Stimulated activated CD4-positive, alpha-beta T cell treated with anti-CD3 and anti-CD28 coated beads, Interleukin-4, amount 100 ng/mL, for 24 hours (primary cell): ENCODE measurements at regions not wholly inside any gene's neighbourhood (a gene's known extent, or its start where the extent isn't known, plus 50 kb on each side); places are given as distances from the start of the nearest gene placed in this dataset.
"Not testable (repeated sequence)": the region's sequence is repeated elsewhere in the genome, so short reads cannot be mapped to it uniquely, and the experiment has no call there.

Source experiments
- DNase-seq: peaks from one replicate; pipeline ENCODE4 v3.0.0-alpha.2; 2020

DNA sequence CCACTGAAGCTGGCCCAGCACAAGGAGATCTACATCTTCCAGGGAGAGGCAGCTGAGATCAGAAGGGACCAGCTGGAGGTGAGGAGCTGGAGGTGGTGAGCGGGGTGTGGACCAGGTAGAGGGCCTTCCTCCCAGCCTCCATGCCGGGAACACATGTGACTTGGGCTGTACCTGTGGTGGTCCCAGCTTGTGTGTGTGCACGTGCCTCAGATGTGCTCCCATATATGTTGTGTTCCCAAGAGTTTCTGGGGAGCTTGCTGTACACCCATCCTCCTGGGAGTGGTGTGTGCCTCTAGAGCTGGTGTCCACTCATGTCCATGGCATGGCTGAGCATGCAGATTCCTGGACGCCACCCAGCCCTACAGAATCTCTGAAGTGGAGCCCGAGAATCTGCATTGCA is 183.7 kb upstream of the AKAP13 start:
- not testable (repeated sequence) for DNase-seq

DNA sequence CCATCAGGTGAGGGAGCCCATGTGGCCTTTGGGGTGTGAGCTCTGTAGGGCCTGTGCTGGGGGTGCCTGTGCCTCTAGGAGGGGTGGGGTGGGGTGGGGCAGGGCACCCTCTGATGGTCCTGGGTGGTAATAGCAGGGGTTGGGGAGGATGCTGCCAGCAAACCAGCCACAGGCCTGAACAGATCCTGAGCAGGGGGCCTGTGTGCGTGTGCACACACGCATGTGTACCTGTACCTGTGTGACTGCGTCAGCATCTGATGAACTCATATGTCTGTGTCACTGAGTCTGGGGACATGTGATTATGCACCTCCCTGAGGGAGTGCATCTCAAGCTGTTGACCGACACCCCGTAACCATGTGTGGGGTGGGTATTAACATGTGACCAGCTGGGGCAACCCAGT is 182.8 kb upstream of the AKAP13 start:
- DNase-seq = not testable (repeated sequence)

DNA sequence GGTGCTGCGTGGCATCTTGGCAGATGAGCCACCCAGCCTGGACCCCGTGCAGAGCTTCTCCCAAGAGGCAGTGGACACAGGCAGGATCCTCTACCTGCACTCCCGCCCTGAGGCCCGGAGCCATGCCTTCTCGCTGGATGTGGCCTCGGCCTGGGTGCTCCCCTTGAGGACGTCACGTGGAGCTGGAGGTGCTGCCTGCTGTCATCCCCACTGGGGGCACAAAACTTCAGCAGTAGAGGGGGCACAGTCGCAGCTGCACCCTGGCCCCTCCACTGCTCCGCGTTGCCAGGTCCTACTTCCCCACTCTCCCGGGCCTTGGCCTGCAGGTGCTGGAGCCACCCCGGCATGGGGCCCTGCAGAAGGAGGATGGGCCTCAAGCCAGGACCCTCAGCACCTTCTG is 182.0 kb upstream of the AKAP13 start:
- not testable (repeated sequence) for DNase-seq

DNA sequence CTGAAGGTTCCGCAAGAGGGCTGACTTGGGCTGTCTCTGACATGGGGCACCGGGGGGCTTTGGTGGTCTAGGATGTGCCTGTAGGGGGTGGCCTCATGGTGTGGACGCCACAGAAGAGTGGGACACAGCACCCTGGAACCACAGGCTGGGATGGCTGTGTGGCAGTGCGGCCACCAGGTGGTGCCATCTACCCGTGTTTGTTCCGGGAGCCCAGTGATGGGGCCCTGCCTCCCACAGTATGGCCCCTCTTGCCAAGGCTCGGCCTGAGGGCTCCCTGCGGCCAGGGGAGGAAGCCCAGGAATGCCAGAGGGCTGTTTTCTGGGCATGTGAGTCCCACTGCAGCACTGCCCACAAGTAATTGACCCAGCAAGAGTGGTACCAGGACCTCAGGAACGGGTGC is 180.2 kb upstream of the AKAP13 start:
- not testable (repeated sequence) for DNase-seq

DNA sequence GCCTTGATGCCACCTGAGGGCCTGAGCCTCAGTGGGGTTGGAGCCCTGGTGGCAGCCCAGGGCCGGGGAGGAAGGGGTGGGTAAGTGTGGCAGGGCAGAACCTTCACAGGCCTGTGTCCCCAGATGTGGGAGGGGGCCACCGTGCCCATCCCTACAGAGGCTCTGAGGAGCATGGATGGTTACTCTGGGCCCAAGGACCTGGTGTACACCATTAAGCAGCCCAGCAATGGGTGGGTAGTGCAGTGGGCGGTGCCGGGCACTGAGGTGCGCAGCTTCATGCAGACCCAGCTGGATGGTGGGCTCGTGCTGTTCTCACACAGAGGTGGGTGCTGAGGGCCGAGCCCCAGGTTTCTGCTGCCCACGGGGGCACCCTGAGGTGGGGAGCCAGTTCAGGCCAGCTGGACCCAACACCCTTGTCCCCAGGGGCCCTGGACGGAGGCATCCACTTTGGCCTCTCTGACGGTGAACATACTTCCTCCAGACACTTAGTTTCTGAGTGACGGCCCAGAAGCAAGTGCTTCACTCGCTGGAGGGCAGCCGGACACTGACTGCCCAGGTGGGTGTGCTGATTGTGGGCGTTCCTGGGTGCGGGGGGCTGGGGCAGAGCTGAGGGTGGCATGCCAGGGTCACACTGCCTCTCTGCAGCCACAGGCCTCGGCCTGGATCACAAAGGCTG is 179.1 kb upstream of the AKAP13 start:
- not testable (repeated sequence) for DNase-seq

DNA sequence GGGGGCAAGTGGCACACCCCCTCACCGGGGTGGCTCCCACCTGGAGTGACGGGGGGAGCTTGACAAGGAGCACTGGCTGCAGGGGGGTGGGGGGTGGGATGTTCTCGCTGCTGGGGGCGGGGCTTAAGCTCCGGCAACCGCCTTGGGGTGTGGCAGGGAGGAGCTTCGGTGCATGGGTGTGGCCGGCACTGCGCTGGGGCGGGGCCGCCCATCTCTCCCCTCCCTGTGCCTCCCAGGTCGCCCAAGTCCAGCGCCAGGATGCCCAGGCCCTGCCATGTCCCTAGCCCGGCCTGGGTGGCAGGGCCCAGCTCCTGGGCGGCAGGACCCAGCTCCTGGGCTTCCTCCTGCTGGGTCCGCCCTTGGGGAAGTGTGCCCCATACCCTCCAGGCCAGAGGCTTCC is 175.9 kb upstream of the AKAP13 start:
- not testable (repeated sequence) for DNase-seq

DNA sequence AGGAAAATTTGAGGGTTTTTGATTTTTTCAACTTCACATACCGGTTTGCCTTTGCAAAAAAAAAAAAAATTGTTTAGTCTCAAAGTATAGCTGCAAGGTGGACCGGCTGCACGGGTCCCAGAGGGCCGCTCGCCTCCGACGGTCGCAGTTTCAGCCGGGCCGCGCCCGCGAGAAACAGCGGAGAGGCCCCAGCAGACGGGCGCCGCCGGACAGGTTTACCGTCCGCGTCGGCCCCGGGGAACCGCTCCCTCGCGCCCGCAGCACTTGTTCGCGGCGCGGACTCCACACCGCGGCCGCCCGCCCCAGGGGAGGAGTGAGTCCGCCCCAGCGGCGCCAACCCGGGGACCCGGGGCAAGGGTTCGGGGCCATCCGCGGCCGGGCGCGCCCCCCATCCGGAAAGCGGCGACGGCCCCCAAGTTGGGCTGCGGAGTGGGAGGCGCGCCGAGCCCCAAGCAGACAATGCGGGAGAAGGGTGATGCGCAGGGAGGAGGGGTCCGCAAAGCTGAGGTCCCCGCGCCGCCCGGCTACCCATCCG is 146.5 kb upstream of the AKAP13 start:
- DNase-seq = not testable (repeated sequence)

DNA sequence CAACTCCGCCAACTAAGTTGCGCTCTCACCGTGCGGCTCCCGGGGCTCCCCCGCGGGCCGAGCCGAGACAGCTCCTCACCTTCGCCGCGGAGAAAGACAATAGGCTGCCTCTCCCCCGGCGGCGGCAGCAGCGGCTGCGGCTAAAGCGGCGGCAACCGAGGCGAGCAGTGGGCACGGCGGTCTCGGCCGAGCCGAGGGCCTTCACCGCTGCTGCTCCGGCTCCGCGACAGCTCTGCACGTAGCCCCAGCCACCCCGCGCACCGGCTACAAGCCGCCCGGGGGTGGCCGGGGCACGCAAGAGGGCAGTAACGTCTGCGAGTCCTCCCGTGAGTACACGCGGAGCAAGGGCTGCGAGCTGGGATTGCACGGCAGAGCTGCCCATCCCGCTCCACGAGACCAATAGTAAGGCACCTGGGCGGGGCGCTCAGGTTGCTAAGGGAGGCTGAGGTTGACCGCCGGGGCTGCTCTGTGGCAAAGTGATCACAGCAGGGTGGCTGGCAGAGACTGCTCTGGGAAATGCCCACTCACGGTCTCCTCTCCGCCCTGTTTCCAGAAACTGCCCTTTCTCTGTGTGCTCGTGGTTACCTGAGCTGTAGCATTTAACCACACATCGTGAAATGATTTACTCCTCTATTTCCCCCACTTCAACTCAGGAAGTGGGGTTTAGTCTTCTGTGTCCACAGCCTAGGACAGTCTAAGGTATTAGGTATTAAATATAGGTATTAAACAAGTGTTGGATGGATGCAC is 145.8 kb upstream of the AKAP13 start:
- not testable (repeated sequence) for DNase-seq

DNA sequence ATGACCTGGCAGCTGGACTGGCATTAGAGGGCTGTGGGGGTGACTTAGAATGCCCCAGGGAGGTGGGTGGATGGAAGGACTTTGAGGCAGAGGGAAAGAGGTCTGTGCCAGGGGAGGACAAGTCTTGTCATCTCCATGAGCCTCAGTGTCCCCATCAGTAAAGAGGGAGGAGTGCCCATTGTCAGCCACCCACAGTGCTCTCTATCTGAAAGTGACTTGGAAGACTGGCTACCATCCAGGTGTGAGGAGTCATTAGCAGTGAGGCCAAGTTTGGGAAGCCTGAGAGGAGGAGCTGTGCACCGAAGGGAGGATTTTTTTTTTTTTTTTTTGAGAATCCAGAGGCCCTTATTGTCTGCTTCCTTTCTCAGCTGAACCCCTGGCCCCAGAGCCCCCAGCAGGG is 136.3 kb upstream of the AKAP13 start:
- DNase-seq = not testable (repeated sequence)

DNA sequence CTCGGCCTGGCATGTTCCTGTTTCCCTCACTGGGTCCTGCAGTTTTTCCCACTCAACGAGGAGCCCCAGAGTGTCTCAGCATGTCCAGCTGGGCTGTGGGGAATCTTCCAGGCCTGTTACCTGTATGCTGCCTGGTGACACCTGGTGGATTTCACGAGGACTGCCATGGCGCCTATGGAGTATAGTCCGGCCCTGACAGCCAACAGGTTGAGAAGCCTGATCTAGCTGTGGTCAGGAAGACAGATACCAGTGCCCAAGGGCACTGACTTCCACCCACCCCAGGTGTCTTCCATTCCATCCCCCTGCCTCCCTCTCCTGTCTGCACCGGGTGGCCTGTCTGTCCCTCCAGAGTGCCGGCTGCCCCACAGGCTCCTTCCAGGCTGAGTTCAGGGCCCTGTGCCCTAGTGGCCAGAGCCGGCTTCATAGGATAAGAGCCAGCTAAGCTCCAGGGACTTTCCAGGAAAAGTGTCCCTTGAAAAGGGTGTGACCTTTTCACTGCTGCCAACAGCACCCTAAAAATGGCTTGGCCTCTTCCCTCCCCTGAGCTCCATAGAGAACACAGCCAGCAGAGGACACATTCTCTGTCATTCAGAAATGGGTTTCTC is 129.4 kb upstream of the AKAP13 start:
- not testable (repeated sequence) for DNase-seq

DNA sequence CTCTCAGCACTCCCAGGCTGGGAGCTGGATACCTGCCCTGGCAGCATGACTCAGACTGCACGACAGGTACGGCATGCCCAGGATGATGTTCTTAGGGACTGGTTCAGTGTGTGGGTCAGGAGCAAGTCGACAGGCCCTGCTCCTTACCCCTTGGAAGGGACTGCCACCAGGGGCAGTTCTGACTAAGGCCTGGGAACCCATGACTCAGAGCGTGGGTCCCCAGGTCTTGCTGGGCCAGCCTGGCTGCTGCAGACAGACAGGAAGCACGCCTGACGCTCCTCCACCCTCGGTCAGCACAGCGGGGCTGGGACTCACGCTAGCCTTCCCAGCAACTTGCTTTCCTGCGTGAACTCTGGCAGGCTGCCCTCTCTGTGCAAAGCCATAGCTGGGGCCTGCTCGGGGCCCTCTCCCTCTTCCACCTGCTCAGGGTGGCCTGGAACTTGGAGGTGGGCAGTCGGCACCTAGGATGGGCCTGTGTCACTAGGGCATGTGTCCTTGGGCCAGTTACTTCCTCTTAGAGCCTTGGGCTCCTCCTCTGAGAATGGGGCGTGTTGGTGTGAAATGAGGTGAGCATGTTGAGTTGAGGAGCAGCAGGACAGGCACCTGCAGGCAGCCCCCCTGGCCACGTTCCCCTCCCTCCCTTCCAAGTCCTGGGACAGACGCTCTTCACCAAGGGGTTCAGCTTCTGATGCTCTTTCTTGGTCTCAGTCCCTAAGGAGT is 127.0 kb upstream of the AKAP13 start:
- DNase-seq = not testable (repeated sequence)

DNA sequence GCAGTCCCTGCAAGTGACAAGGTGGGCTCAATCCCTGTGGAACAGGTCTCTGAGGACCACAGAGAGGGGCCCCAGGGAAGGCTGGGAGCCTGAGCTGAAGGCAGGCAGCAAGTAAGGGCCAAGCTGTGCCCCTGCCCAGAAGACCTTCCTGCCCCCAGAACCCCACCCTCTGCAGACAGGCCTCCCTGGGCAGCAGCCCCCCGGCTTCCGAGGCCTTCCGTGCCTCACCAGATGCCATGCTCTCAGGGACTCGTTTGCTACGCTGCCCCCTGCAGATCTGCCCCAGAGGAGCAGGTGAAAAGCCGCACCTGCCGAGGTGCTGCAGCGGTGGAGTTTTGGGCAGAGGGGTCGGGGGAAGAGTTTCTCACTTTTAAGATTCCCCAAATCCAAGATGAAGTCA is 125.4 kb upstream of the AKAP13 start:
- not testable (repeated sequence) for DNase-seq

DNA sequence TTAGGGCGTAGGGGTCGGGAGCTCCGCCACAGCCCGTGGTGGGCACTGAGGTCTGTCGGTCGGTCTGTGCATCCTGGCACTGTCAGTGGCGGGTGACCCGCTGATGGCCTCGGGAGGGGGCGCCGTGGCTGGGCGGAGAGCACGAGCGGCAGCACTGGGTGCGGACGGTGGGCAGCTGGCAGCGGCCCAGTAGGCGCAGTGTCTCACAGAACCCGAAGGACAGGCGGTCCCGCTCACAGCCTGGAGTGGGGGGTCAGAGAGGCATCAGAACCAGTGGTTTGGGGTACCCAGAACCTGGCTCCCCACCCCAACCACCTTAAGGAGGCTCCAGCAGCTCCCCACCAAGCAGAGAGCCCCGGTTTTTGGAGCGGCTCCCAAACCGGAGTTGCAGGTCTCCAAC is 124.9 kb upstream of the AKAP13 start:
- DNase-seq = not testable (repeated sequence)

DNA sequence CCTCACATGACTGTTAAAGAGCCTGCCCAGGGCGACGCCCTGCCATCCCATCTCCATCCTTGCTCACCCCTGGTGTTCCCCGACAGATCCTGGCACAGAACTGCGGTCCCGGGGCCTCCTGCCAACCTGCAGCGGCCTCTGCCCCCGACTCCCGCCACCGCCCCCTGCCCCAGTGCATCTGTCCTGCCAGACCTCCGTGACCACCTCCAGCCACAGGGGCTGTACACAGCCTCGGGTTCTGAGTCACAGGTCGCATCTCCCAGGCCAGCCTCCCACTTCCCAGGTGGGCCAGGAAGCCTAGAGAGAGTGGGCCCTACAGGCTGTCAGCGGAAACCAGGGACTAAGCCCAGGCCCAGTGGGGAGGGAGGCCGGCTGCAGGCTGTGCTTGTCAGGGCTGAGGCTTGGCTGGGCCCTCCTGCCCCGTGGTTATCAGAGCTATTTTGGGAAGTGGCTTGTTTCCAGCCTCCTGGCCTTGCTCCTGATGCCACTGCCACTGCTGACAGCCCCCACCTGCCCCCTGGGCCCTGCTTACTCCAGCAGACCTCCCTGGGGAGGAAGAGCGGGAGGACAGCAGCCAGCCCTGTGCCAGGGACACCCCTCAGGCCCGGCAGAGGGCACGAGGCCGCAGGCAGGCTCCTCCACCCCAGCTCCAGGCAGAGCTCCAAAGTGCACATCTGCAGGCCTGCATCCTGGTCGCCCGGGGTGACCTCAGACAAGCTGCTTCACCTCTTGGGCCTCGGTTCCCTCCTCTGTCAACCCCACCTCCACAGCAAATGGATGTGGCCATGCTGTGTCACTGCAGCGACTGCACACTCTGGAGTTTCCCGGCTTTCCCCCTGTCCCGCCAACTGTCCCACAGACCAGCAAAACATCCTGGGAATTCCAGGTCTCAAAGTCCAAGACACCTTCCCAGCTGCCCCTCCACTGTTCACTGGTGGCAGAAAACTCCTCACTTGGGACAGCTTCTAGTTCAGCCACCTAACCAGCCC is 124.1 kb upstream of the AKAP13 start:
- not testable (repeated sequence) for DNase-seq

DNA sequence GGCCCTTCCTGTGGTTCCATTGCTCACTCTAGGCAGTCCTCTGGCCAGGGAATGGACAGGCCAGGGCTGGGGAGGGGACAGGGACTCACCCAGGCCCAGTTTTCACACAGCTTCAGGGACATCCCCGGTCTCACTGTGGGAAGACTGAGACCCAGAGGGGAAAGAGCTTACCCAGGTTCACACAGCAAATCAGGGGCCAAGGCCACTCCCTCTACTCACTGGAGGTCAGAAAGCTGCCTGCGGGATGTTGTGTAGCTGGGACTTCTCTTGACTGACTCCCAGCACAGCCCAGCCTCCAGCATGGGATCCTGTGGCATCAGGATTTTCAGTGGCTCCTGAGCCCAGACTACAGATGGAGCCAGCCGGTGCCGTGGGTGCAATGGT is 122.3 kb upstream of the AKAP13 start:
- not testable (repeated sequence) for DNase-seq

DNA sequence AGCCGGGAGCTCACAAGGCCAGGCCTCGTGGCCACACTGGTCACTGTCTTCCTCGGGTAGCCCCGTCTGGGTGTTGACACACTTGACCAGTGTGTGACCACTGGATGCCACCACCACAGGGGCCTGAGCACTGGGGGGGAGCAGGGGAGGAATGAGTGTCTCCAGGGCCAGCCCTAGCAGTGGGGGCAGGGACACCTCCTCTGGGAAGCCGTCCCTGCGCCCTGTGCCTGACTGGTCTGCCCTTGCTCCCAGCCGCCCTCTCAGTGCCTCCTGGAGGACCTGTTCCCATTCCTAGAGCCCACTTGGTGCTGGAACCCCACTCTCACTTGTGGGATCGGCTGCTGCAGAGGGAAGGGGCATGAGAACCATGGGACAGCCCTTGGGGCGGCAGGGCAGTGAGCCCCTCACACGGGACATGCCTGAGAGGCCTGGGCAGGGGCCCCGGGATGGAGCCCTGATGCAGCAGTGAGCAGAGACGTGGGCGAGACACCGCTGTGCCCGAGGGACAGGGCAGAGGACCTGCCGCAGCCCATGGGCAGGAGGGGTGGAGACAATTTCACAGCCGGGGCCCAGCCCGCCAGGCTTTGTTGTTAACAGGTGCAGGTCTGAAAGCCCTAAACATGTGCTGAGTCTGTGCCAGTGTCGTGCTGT is 121.7 kb upstream of the AKAP13 start:
- DNase-seq = not testable (repeated sequence)

DNA sequence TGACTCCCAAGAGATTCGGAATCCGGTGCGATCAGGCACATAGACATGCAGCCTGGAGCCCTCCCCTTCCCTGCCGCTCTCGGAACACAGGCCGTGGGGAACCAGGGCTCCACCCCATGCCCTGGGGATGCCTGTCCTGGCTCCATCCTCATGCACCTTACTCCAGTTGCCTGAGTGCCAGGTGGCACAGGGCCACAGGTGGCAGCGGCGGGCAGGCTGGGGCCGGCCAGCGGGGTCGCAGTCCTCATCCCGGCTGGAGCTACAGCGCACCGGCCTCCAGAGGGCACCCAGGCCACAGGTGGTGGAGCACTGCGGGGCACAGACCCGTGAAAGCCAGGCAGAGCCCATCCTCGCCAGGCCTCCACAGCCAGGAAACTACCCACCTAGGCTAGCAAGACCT is 119.9 kb upstream of the AKAP13 start:
- DNase-seq = not testable (repeated sequence)

DNA sequence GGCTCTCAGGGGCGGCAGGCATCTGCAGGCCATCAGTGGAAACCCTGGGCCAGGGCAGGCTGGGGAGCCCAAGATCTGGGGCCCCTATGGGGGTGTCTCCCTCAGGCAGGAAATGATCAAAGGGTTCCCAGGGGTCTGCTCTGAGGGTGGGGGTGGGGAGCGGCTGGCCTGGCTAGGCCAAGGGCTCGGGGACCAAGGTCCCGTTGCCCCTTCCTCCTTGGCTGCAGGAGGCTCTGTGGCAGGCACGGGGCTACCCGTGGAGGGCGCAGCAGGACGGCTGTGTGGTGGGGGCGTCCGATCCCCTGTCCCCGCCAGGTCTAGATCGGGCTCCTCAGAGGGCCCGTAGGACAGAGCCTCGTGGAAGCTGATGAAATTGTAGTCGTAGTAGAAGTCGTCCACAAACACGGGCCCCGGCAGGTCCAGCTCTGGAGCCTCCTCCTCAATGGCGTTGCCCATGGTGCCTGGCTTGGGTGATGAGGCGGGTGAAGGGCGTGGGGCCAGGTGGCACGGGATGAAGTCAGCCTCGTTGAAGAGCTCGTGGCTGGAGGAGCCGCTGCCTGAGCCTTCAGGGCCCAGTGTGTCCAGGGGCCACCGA is 117.8 kb upstream of the AKAP13 start:
- DNase-seq = not testable (repeated sequence)

DNA sequence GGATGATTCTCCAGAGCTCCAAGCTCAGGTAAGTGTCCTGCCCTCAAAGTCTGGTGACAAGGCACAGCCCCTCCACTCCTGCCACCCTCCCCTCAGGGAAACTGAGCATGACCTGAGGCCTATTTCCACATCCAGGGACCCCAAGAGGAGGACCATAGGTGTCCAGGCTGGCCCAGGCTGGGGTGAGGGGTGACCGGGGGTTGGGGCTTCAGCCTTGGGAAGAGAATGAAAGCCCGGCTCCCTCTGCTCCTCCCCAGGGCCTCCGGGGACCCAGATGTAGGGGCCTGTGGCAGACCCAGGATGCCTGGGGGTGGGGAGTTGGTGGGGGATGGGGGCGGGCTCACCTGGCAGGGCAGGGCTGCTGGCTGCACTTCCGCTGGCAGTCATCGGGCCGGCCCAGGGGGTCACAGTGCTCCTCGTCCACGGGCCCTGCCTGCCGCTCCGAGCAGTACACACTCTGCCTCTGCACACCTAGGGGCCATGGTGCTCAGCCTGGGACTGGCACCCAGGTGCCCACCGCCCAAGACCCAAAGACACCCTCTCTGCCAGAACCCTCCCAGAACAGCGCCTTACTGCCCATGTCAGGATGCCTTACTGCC is 116.5 kb upstream of the AKAP13 start:
- not testable (repeated sequence) for DNase-seq

DNA sequence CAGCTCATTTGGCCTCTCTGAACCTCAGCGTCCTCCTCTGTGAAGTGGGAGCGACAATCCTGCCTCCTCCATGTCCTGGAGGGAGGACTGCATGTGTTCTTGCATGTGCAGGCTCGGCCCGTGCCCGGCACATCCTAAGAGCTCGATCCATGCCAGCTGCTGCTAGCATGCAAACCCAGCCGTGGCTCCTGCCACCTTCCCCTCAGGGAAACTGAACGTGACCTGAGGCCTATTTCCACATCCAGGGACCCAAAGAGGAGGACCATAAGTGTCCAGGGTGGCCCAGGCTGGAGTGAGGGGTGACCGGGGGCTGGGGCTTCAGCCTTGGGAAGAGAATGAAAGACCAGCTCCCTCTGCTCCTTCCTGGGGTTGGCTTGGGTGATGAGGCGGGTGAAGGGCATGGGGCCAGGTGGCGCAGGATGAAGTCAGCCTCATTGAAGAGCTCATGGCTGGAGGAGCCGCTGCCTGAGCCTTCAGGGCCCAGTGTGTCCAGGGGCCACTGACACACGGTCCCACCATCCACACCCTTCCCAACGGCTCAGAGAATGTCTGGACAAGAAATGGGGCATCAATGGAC is 115.7 kb upstream of the AKAP13 start:
- DNase-seq = not testable (repeated sequence)
